GM04503 (cell line): ENCODE measurements at regions not wholly inside any gene's neighbourhood (a gene's known extent, or its start where the extent isn't known, plus 50 kb on each side); places are given as distances from the start of the nearest gene placed in this dataset.

Experiments used
- DNase-seq: peaks from one replicate; pipeline ENCODE4 v3.0.0-alpha.2; 2012; ENCODE audit warnings: low read depth

DNA sequence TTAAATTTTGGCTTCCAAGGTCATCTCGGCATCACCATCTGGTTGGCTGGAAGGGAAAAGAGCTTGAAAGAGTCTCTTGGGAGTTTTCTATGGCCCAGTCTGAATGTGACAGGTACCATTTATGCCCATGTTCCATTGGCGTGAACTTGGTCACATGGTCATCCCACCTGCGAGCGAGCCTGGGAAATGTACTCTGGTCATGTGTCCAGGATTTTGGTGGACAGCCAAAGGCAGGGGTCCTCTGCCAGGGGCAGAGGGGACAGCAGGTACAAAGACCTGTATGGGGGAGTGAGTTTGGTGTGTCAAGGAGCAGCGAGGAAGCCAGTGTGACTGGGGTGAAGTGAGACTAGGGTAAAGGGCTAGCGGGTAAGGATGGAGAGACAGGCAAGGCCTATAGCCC lies 112.6 kb downstream of the CDC5L start:
- DNase-seq = no peak

DNA sequence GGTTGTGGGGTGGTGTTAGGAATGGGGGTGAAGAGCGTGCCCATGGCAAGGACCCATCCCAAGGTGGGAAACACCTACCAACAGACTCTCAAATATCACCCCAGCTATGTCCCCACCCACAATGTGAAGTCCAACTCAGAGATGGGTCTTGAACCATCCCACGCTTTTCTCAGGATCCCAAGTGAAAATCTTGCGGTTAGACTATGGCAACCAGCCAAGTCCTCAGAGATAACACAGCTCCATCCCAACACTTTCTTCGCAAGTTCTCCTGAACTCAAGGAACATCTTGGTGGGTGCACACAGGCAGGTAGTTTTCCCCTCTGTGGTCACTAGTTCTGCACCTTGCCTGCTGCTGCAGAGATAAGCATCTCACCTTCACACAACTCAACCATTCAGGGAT lies 116.0 kb downstream of the CDC5L start:
- DNase-seq = no peak

DNA sequence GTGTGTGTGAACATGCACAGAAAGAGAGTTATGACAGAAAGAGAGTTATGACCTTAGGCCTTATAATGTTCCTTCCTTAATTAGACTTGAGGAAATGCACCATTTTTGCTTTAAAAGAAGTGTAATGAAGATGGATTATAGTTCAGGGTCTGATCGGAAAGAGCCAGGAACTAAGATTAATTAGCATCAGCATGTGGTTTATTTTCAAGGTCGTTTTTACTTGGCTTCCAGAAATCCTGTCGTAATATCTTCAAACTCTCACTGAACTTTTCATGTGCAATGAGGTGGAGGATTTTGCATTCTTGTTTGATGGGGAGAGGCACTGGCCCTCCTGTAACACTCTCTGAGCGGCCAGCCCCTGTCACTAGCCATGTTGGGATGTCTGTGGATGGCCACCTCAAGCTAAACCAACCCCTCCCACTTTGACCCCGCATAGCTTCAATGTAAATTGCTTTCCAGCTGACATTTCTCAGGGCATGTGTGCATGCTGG lies 116.8 kb downstream of the CDC5L start:
- no peak for DNase-seq

DNA sequence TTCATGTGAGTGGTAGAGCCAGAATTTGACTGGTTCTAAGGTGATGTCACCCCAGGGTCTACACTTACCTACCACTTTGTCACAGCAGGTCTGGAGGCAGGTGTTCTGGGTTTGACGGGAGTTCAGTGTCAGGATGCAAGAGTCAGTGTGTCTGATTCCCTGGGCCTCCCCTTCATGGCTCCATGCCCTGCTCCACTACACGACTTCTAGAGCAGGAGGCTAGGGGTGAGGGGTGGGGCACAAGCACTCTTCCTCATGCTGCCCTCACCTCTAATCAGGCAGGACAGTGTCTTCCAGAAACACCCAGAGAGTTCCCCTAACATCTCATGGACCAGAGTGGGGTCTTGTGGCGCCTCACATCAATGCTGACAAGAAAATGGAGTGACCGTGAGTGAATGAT lies 118.2 kb downstream of the CDC5L start:
- DNase-seq = no peak

DNA sequence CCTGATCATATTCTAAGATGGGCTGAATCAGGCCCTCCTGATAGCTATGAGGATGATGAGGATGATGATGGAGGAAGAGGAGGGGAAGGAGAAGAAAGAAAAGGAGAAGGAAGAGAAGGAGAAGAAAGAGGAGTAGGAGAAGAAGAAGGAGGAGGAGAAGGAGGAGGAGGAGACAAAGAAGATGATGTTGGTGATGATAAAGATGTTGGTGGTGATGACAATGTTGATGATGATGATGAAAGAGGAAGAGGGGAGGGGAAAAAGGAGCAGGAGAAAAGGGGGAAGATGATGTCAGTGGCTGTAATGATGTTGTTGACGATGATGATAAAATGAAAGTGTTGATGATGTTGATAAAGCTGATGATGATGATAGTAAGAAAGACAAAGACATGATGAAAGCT lies 119.5 kb downstream of the CDC5L start:
- no peak for DNase-seq

DNA sequence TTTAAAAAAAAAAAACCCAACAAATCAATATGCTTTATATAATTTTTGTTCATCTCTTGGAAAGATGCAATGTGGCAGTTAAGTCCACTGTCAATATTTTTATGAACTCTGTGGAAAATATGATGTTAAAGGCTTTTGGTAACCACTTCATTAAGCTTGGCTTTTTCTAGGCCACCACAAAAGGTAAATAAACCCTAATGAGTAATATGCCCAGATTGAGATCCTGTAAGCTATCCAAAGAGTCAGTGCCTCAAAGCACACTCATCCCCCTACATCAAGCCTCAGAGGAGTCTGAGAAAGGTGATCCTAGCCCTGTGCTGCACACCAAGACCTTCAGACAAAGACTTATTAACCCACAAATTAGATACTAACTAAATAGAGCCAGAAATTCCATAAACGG lies 121.1 kb downstream of the CDC5L start:
- DNase-seq = no peak

DNA sequence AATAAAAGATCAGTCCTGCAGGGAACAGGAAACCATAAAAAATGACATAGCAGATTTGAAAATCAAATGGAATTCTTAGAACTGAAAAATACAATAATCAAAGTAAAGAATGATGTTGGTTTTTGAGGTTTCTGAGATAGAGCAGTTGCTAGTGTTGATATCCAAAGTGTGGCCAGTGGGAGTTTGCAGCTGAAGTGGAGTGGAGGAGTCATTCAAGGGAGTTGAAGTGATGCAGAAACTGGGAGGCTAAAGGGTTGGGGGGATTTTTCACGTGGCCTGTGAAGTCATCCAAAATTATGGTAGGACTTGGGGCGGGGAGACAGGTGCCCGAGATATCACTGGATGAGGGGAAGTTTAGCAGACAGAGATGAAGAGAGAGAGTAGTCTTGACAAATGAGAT lies 123.6 kb downstream of the CDC5L start:
- no peak for DNase-seq

DNA sequence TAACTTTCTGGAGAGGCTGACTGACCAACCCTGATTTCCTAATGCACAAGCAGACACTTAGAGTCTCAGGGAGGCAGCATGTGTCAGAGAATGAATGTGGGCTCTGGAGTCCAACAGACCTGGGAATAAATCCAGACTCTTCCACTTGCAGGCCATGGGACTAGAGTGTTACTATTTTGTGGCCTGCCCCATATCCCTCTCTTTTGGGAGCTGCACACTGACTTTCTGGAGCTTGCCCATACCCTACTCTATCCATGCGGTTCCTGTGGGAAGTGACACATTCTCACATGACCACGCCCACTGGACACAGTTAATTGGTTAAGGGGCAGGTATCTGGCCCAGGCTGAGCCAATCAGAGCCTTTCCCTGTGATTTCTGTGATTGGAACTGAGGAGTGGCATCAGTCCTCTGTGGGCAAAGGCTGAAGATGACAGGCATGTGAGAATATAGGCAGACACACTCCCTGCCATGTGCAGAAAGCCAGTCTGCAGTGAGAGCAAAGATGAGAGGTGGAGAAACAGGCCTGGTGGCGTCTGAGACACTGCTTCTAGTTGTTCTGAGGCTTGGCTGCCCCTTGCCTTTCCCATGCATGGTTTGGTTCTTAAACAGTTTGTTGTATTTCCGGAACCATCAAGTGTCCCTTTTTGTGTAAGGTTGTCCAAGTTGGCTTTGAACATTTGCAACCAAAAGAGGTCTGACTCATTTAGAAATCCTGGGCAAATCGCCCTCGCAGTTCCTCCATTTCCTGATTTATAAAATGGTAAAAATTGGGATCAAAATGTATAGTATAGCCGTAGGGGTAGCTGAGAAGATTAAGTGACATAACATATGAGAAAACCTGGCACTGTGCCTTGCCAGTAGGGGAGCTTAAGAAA lies 125.6 kb downstream of the CDC5L start:
- DNase-seq = no peak

DNA sequence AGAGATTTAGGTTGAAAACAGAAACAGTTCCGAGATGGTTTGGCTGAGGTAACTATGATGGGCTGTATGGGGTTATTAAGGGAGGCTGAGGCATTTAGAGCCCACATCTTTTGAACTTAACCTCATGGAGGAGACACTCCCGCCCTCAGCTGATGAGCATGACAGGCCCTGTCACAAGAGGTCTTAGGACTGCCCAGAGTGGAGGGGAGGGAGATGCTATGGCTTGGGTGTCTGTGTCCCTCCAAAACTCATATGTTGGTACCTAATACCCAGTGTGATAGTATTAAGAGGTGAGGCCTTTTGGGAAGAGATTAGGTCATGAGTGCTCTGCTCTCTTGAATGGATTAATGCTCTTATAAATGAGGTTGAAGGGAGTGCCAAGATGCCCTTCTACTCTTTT lies 126.6 kb downstream of the CDC5L start:
- no peak for DNase-seq

DNA sequence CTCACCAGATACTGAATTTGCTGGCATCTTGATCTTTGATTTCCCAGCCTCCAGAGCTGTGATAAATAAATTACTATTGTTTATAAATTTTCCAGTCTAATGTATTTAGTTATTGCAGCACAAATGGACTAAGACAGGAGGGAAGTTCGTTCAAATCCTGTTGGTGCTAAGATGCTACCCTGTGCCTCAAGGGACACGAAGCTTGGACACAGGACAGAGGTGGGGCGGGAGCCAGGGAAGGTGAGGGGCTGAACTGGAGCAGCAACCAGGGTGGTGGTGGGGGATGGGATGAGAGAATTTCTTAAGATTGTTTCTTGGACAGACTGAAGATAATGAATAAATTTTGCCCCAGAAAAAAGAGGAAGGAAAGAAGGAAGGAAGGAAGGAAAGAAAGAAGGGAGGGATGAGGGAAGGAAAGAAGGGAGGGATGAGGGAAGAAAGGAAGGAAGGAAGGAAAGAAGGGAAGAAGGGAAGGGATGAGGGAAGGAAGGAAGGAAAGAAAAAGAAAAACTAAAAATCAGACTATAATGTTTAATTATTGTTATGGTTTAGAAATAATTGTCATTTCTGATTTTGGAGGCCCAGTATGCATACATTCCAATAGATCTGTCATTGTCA lies 127.2 kb downstream of the CDC5L start:
- no peak for DNase-seq

DNA sequence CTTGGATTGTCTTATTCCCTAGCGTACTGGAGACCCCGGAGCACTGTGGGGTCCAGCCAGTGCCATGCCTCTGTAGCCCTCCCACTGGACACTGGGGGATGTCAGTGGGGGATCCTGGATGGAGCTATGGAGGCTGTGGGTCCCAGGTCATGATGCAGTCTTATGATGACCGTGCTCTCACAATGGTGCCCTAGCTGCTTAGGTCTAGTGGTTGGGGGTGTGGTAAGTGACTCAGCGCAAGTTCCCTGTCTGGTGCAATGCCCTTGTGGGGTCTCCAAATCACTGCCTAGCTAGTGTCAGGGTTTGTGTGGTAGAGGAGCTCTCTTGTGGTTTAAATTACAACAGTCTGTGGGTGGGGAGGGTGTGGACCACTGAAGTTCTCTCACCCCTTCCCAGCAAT lies 135.4 kb downstream of the CDC5L start:
- DNase-seq = no peak

DNA sequence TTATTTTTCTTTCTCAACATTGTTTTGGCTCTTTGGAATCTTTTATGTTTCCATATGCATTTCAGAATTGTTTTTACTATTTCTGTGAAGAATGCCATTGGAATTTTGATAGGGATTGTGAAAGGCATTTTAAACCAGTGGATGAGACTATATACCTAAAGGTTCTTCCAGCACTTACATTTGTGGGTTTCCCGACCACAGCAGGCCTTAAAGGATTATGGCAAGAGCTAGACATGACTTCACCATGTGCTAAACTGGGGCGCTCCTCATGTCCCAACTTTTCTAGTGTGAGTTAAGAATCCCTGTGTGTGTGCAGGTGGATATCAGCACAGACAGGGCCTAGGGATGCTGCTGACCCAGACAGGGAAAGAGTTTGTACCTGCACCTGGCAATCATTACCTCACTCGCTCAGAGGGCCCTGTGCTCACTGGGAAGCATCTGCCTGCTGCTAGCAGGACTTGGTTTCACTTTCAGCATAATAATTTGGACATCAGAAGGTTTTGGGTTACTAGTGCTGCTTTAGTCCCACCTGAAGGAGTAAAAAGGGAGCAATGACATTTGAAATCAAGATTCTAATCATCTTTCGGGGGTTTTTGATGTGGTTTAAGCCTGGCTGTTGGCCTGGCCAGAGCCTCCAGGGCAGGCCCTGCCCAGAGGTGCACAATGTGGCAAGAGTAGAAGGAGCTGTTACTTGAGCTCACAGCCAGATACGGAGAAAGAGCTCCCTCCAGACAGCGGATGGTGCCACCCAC lies 137.1 kb downstream of the CDC5L start:
- no peak for DNase-seq

DNA sequence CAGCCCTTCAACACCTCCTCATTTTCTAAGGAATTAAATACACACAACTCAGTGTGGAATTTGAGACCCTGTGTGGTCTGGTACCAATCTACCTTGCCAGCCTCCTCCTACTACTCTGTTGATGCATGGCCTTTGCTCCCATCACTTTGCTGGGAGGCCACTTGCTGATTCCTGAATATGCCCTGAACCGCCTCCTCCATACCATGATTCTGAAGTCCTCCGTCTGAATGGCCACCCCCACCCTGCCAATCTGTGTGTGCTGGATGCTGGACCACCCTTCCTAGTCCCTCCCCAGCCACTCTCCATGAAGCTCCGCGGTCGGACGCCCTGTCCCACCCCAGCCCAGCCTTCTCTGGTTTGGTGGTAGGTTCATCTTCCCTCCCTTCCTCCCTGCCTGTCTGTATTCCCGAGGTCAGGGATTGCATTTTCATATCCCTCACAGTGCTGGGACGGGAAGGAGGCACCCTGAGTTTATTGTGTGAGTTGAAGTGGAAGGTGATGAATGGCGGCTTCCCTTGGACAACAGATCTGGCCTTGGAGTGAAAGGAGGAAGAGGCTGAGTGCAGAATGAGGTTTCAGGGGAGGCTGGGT lies 138.3 kb downstream of the CDC5L start:
- no peak for DNase-seq

DNA sequence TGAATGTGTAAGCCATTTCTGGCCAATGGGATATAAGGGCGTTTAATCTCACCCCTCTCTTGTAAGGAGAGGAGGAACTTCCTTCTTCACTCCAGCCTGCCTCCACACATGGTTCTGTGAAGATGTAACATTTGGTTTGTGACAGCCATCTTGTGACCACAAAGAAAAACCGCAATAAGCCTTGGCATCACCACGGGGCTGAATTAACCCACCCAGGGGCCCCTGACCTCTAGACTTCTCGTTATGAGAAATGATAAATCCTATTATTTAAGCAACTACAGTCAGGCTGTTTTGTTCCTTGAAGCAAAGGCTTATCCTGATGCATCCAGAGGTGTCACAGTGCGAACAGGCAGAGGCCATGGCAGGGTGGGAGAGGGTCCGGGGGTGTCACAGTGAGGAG lies 139.7 kb downstream of the CDC5L start:
- no peak for DNase-seq

DNA sequence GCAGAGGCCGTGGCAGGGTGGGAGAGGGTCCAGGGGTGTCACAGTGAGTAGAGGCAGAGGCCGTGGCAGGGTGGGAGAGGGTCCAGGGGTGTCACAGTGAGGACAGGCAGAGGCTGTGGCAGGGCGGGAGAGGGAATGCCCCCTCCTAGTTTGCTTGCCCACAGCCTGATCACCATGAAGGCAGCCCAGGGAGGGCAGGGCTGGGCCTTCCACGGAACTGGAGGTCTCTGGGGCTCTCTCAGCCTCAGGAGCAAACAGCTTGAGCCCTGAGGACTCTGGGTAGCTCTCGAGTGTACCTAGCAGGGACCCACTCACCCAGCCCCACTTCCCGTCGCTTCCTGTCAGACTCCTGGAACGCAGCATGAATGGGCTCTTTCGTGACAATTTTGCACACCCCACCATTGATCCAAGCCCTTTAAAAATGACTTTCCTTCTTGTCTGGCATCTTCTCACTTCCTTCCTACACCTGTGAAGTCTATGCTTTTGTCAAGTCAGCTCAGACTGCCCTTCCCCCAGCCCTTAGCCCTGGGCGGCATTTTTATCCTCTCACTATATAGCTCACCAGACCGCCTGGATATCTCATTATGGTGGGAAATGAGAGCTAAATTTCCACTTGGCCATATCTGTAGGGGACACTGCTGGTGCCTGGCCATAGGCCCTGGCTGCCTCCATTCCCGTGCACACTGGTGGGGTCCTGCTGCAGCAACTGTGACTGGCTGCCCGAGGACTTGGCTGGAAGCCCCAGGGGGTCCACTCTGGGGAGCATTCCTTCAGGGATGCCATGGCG lies 140.3 kb downstream of the CDC5L start:
- DNase-seq = no peak

DNA sequence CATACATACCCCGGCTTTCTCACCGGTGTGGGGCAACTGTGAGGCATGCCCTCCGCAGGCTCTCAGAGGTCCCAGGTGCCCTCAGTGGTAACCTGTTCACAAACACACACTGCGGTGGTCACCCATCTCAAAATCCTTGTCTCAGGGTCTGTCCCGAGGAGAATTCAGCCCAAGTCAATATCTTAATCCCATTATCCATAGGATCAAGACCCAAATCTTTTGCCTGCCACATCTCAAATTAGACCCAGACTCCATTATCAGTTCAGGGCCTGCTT lies 140.8 kb downstream of the CDC5L start:
- DNase-seq = no peak

DNA sequence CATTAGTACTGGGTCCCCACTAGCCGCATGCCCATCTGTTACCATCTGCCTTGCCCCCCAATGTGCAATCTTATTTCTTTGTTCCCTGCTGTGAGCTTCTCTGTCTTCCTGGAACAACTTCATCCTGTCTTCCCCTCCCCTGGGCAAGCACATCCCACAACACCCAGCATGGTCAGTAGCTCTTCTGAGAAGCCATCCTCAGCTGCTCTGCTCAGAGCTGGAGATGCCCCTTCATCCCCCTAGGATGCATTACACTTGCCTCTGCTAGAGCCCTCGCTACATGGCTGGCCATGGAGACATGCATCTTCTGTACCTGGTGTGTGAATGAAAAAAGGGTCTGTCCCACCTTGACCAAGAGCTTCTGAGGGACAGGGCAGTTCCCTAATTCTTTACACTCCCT lies 141.2 kb downstream of the CDC5L start:
- DNase-seq = no peak

DNA sequence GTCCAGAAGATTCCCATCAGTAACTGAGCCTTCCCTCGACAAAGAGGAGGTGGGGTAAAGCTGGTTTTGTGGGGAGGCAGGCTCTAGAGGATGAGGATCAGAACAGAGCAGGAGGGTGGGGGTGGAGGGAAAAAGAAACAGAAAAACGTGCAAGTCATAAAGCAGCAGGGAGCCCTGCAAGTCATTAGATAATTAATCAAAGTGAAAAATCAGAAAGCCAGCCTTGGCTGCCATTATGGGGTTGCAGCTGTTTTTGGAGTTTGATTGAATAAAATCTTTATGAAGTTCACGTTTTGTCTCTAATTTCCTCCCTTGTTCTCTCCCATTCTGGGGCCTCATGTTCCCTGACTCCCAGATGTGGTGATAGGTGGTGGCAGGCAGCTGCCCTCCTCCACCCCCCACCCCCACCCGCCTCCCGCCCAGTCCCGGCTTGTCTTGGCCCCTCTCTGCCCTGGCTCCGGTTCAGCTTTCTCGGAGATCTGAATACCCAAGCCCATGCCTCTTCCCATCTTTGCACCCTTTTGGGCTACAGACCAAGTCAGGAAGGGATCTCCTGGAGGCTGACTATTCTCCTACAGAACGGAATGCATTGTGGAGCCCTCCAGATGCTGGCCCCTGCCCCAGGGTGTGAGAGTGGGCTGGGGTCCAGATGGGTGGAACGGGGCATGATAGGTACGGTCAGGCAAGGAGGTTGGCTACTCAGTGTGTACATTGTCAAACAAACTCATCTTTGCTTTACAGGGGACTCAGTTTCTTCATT lies 141.8 kb downstream of the CDC5L start:
- no peak for DNase-seq

DNA sequence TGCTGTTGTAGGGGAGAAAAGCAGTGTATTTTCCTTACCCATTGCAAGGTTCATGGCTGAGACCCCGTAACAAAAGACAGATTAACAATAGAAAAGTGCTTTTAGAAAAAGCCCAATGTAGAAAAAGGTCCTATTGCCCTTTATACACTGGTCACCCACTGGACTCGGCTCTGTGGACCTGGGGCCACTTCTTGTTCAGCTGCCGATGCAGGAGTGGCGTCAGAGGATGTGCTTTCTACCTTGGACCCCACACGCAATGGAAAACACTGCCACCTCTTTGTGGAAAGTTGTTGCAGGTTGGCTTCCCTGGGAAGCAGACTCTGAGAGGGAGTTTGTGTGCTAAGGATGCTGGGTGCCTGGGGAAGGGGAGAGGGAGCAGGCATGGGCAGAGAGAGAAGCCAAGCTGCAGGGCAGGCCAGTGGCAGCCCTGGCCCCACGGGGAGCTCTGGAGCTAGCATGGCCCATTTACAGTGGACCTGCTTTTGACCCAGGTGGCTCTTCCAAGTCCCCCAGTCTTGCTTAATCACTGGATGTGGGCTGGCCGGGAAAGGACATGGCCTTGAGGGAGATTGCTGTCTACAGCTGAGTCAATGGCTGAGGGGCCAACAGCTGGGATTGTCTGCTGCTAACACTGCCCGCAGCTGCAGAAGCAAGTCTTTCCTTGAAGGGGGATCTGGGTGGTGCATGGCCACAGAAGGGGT lies 142.9 kb downstream of the CDC5L start:
- no peak for DNase-seq

DNA sequence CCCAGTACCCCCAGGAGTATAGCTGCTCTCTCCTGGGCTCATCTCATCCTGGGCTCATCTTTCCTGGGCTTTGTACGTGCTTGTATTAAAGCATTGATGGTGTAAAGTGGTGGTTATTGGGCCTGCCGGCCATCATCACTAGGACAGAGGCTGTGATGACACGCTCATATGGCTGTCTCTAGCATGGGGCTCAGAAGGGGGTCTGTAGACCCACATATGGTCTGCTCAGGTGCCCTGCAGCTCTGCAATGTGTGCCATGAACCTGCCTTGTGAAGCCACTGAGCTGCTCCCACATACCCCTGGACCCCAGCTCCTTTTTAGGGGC lies 143.4 kb downstream of the CDC5L start:
- DNase-seq = no peak
